A549 (cell line): ENCODE measurements at regions not wholly inside any gene's neighbourhood (a gene's known extent, or its start where the extent isn't known, plus 50 kb on each side); places are given as distances from the start of the nearest gene placed in this dataset.
"Not testable (repeated sequence)": the region's sequence is repeated elsewhere in the genome, so short reads cannot be mapped to it uniquely, and the experiment has no call there.

Source experiments
- ATAC-seq, 2 experiments: fragments of 200-7000 bp in 1 of 2; fragments of >200 bp in 1 of 2; cut with Nextera tagmentation in 1 of 2; cut with Tn5 transposase in 1 of 2; 3 replicates each; pipeline versions ENCODE4 v1.8.0 to v1.9.1; 2018 to 2020; ENCODE audit warnings: mild to moderate bottlenecking in 1 of 2, moderate library complexity in 1 of 2
- CTCF ChIA-PET: fragments of 300-600 bp; sonication (Branson Sonifier 250); formaldehyde crosslinking; extraction: SDS; loops from one replicate; lab custom pipeline; 2021; ENCODE audit warnings: antibody characterized with exemption, inconsistent platforms; lab: Yijun Ruan, JAX
- POLR2A ChIA-PET: fragments of 350-600 bp; formaldehyde crosslinking; extraction: SDS; loops from one replicate; lab custom pipeline; 2021; ENCODE audit warnings: antibody characterized with exemption, inconsistent platforms; lab: Yijun Ruan, JAX
- DNase-seq, 2 experiments: peaks; one replicate each; pipeline versions ENCODE4 v3.0.0 to v3.0.0-alpha.2; 2011 to 2016; ENCODE audit warnings: low read depth in 1 of 2, low spot score in 1 of 2
- FAIRE-seq: peaks from 2 replicates; lab custom pipeline; 2011; peaks lifted over from hg19 to GRCh38; lab: Jason Lieb, UNC
- H3K27ac ChIP-seq, 2 experiments: fragments of >200 bp; sonication (Bioruptor Twin); formaldehyde crosslinking; 3 replicates each; pipeline ENCODE4 v1.5.1; 2016 to 2017
- H3K4me1 ChIP-seq: fragments of >200 bp; sonication (Bioruptor Twin); formaldehyde crosslinking; 3 replicates; pipeline ENCODE4 v1.6.1; 2016
- H3K4me2 ChIP-seq: fragments of >200 bp; sonication (Bioruptor Twin); formaldehyde crosslinking; 3 replicates; pipeline ENCODE4 v1.6.1; 2016
- H3K4me3 ChIP-seq: fragments of >200 bp; sonication (Bioruptor Twin); formaldehyde crosslinking; 3 replicates; pipeline ENCODE4 v1.5.1; 2016
- H3K9me3 ChIP-seq: fragments of >200 bp; sonication (Bioruptor Twin); formaldehyde crosslinking; 3 replicates; pipeline ENCODE4 v1.6.1; 2016
- CBX2 ChIP-seq: fragments of 200-600 bp; sonication (generic); IDR thresholded peaks from 2 replicates; pipeline ENCODE4 v1.6.1; 2016; ENCODE audit warnings: low read depth, mild to moderate bottlenecking, borderline replicate concordance
- CEBPB ChIP-seq, 2 experiments: fragments of >200 bp in 1 of 2; sonication (Bioruptor Twin) in 1 of 2; formaldehyde crosslinking in 1 of 2; IDR thresholded peaks; 2 replicates each; pipeline ENCODE4 v1.6.1; 2012 to 2016
- EHF ChIP-seq: fragments of 250-450 bp; sonication (Bioruptor Pico); IDR thresholded peaks from 2 replicates; pipeline ENCODE4 v1.5.0; 2020; ENCODE audit warnings: mild to moderate bottlenecking
- FOSL2 ChIP-seq, 2 experiments: fragments of 450-650 bp in 1 of 2; fragments of >200 bp in 1 of 2; sonication (Bioruptor Twin) in 1 of 2; formaldehyde crosslinking; IDR thresholded peaks; 2 replicates each; pipeline versions ENCODE4 v1.5.0 to v1.6.1; 2016 to 2020; ENCODE audit warnings: mild to moderate bottlenecking in 1 of 2, moderate library complexity in 1 of 2
- FOXS1 ChIP-seq: fragments of 250-450 bp; sonication (Bioruptor Pico); IDR thresholded peaks from 2 replicates; pipeline ENCODE4 v1.5.0; 2020; ENCODE audit warnings: mild to moderate bottlenecking, moderate library complexity
- HDAC2 ChIP-seq: fragments of 200-600 bp; sonication (generic); IDR thresholded peaks from 2 replicates; pipeline ENCODE4 v1.6.1; 2016
- HEYL ChIP-seq: fragments of 250-450 bp; sonication (Bioruptor Pico); IDR thresholded peaks from 2 replicates; pipeline ENCODE4 v1.8.0; 2021; ENCODE audit warnings: mild to moderate bottlenecking, moderate library complexity
- HOXA7 ChIP-seq: fragments of 250-450 bp; sonication (Bioruptor Pico); IDR thresholded peaks from 2 replicates; pipeline ENCODE4 v1.5.0; 2020; ENCODE audit warnings: mild to moderate bottlenecking, moderate library complexity
- JUN ChIP-seq, 2 experiments: fragments of >200 bp; sonication (Bioruptor Twin); formaldehyde crosslinking; IDR thresholded peaks; 2 replicates in 1 of 2; 3 replicates in 1 of 2; pipeline ENCODE4 v1.6.1; 2016 to 2017
- KDM5A ChIP-seq: fragments of 200-600 bp; sonication (generic); IDR thresholded peaks from 2 replicates; pipeline ENCODE4 v1.6.1; 2016; ENCODE audit warnings: antibody characterized with exemption, mild to moderate bottlenecking
- NFE2L2 ChIP-seq: fragments of 150-350 bp; conservative IDR thresholded peaks from 2 replicates; pipeline ENCODE4 v1.6.1; 2014; ENCODE audit warnings: low read length
- PHF8 ChIP-seq: fragments of 200-600 bp; sonication (generic); IDR thresholded peaks from 2 replicates; pipeline ENCODE4 v1.6.1; 2016; ENCODE audit warnings: low read depth, mild to moderate bottlenecking, antibody characterized with exemption, moderate library complexity, borderline replicate concordance
- POLR2A ChIP-seq: IDR thresholded peaks from 2 replicates; pipeline ENCODE4 v1.6.1; 2012; ENCODE audit warnings: mild to moderate bottlenecking, low read length
- POLR2AphosphoS2 ChIP-seq: conservative IDR thresholded peaks from 2 replicates; pipeline ENCODE4 v1.6.1; 2012; ENCODE audit warnings: low read length, improper control_type of control experiment, inconsistent platforms
- TP53 ChIP-seq: fragments of 250-450 bp; sonication (Bioruptor Pico); IDR thresholded peaks from 2 replicates; pipeline ENCODE4 v1.5.0; 2021; ENCODE audit warnings: mild to moderate bottlenecking, moderate library complexity
- ZNF302 ChIP-seq: fragments of 250-450 bp; sonication (Bioruptor Pico); IDR thresholded peaks from 2 replicates; pipeline ENCODE4 v1.9.0; 2021; ENCODE audit warnings: inconsistent platforms, mild to moderate bottlenecking, moderate library complexity
- ZSCAN20 ChIP-seq: fragments of 250-450 bp; sonication (Bioruptor Pico); IDR thresholded peaks from 2 replicates; pipeline ENCODE4 v1.8.0; 2022; ENCODE audit warnings: mild to moderate bottlenecking, moderate library complexity
- WGBS: methylation state at CpG from one replicate; pipeline ENCODE4 v1.1.6; 2017; ENCODE audit errors: missing lambda C conversion rate; 5-methylcytosine and 5-hydroxymethylcytosine counted together
- TF ChIP-seq, protein P1 (sequence below): fragments of 200-600 bp; sonication (generic); IDR thresholded peaks from 2 replicates; pipeline ENCODE4 v1.6.1; 2016; ENCODE audit warnings: antibody characterized with exemption, mild to moderate bottlenecking, moderate library complexity
- TF ChIP-seq, protein P2 (sequence below): IDR thresholded peaks from 2 replicates; pipeline ENCODE4 v1.6.1; 2012
- TF ChIP-seq, protein P3 (sequence below): IDR thresholded peaks from 2 replicates; pipeline ENCODE4 v1.6.1; 2012; ENCODE audit warnings: low read depth, borderline replicate concordance
- TF ChIP-seq, protein P4 (sequence below): fragments of >200 bp; sonication (Bioruptor Twin); formaldehyde crosslinking; IDR thresholded peaks from 2 replicates; pipeline ENCODE4 v1.6.1; 2016
- TF ChIP-seq, protein P5 (sequence below): fragments of 250-450 bp; sonication (Bioruptor Pico); IDR thresholded peaks from 2 replicates; pipeline ENCODE4 v1.5.0; 2020; ENCODE audit warnings: low read depth, mild to moderate bottlenecking, moderate library complexity

DNA sequence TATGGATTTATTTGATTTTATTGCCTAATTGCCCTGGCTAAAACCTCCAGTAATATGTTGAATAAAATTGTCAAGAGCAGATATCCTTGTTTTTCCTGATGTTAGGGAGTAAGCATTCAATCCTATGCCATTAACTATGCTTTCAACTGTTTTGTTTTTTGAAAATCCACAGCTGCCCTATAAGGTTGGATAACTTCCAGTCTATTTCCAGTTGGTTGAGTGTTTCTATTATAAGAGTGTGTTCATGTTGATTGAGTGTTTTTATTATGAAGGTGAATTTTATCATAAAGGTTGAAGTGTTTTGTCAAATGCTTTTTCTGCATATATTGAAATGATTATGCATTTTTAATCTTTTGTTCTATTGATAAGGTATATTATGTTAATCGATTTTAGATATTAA is 149.9 kb upstream of the SCN7A start:
- Histone ChIP-seq H3K4me2 (no peak overlapping the region), H3K4me1 (no peaks in the 10 kb centered on the region), H3K9me3 (no peaks in the 10 kb centered on the region), H3K27ac (no peak overlapping the region), H3K4me3 (no peak overlapping the region)
- no peak for ATAC-seq
- TF ChIP-seq ZNF302 (CRISPR knock-in tag): no peak
- TF ChIP-seq CEBPB (IDR thresholded peaks at IDR 0.05): no peak
- TF ChIP-seq, protein P1, sequence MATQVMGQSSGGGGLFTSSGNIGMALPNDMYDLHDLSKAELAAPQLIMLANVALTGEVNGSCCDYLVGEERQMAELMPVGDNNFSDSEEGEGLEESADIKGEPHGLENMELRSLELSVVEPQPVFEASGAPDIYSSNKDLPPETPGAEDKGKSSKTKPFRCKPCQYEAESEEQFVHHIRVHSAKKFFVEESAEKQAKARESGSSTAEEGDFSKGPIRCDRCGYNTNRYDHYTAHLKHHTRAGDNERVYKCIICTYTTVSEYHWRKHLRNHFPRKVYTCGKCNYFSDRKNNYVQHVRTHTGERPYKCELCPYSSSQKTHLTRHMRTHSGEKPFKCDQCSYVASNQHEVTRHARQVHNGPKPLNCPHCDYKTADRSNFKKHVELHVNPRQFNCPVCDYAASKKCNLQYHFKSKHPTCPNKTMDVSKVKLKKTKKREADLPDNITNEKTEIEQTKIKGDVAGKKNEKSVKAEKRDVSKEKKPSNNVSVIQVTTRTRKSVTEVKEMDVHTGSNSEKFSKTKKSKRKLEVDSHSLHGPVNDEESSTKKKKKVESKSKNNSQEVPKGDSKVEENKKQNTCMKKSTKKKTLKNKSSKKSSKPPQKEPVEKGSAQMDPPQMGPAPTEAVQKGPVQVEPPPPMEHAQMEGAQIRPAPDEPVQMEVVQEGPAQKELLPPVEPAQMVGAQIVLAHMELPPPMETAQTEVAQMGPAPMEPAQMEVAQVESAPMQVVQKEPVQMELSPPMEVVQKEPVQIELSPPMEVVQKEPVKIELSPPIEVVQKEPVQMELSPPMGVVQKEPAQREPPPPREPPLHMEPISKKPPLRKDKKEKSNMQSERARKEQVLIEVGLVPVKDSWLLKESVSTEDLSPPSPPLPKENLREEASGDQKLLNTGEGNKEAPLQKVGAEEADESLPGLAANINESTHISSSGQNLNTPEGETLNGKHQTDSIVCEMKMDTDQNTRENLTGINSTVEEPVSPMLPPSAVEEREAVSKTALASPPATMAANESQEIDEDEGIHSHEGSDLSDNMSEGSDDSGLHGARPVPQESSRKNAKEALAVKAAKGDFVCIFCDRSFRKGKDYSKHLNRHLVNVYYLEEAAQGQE: no peak
- no peak for TF ChIP-seq HOXA7 (CRISPR knock-in tag)
- TF ChIP-seq HDAC2: no peak
- TF ChIP-seq, protein P2, sequence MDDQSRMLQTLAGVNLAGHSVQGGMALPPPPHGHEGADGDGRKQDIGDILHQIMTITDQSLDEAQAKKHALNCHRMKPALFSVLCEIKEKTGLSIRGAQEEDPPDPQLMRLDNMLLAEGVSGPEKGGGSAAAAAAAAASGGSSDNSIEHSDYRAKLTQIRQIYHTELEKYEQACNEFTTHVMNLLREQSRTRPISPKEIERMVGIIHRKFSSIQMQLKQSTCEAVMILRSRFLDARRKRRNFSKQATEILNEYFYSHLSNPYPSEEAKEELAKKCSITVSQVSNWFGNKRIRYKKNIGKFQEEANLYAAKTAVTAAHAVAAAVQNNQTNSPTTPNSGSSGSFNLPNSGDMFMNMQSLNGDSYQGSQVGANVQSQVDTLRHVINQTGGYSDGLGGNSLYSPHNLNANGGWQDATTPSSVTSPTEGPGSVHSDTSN: no peak
- TF ChIP-seq POLR2A: no peak
- TF ChIP-seq NFE2L2: no peak
- TF ChIP-seq KDM5A: no peak
- TF ChIP-seq POLR2AphosphoS2: no peak
- TF ChIP-seq, protein P3, sequence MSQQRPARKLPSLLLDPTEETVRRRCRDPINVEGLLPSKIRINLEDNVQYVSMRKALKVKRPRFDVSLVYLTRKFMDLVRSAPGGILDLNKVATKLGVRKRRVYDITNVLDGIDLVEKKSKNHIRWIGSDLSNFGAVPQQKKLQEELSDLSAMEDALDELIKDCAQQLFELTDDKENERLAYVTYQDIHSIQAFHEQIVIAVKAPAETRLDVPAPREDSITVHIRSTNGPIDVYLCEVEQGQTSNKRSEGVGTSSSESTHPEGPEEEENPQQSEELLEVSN: no peak
- ChIA-PET CTCF (no interaction called here), POLR2A (no interaction called here)
- DNase-seq: no peak
- FAIRE-seq: no peak
- WGBS: 6% methylated on average over 1 of the region's 1 CpG

DNA sequence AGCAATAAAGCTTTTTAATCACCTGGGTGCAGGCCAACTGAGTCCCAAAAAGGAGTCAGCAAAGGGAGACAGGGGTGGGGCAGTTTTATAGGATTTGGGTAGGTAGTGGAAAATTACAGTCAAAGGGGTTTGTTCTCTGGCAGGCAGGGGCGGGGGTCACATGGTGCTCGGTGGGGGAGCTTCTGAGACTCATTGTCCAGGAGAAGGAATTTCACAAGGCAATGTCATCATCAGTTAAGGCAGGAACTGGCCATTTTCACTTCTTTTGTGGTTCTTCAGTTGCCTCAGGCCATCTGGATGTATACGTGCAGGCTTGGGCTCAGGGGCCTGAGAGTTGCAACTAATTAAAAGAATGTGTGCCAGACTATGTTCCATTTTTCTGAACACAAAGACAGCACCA is 147.5 kb upstream of the SCN7A start:
- ATAC-seq, H3K4me2 ChIP-seq, H3K9me3 ChIP-seq, H3K4me1 ChIP-seq, DNase-seq, POLR2A ChIA-PET, FAIRE-seq, H3K4me3 ChIP-seq, H3K27ac ChIP-seq, CTCF ChIA-PET: not testable (repeated sequence)
- 34% methylated on average over 3 of the region's 3 CpGs for WGBS

DNA sequence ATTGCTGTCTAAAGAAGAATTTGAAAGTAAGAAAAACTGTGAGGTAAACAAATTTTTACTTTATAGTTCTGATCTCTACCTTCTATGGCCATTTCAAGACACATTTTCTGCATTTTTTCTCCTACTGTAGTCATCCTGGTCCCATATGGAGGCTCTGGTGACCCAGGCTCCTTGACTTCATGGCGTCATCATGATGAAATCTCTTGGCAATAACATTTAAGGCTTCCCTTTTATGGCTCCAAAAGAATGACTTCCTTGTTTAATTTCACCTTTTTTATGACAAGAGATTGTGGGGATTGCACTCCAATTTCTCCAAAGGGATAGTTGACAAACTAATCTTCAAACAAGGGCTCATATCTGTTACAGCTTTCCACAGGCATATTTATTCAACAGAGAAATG is 143.0 kb upstream of the SCN7A start:
- POLR2A ChIA-PET: no interaction called here
- TF ChIP-seq HDAC2 (no peak), ZSCAN20 (CRISPR knock-in tag) (no peak), CBX2 (no peak), TP53 (CRISPR knock-in tag) (no peak), FOSL2 (IDR thresholded peaks at IDR 0.05) (no peak), FOSL2 (CRISPR knock-in tag; IDR thresholded peaks at IDR 0.05) (no peak), NFE2L2 (no peak), JUN (IDR thresholded peaks at IDR 0.05) (no peak), FOXS1 (no peak), PHF8 (no peak), EHF (CRISPR knock-in tag) (no peak), POLR2A (no peak), HEYL (CRISPR knock-in tag) (no peak), KDM5A (no peak)
- TF ChIP-seq, protein P4, sequence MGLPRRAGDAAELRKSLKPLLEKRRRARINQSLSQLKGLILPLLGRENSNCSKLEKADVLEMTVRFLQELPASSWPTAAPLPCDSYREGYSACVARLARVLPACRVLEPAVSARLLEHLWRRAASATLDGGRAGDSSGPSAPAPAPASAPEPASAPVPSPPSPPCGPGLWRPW: no peak
- TF ChIP-seq, protein P1: no peak
- TF ChIP-seq, protein P5, sequence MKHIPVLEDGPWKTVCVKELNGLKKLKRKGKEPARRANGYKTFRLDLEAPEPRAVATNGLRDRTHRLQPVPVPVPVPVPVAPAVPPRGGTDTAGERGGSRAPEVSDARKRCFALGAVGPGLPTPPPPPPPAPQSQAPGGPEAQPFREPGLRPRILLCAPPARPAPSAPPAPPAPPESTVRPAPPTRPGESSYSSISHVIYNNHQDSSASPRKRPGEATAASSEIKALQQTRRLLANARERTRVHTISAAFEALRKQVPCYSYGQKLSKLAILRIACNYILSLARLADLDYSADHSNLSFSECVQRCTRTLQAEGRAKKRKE (CRISPR knock-in tag): no peak
- TF ChIP-seq, protein P2: no peak
- no peak overlapping the region for H3K4me3 ChIP-seq
- H3K27ac ChIP-seq: no peak overlapping the region
- no peaks in the 10 kb centered on the region for H3K4me1 ChIP-seq
- DNase-seq (no peak), ATAC-seq (no peak), FAIRE-seq (no peak)
- H3K9me3 ChIP-seq: no peaks in the 10 kb centered on the region
- CTCF ChIA-PET: no interaction called here
- H3K4me2 ChIP-seq: no peak overlapping the region
- WGBS: 4% methylated on average over 1 of the region's 1 CpG
